Loucy (cell line): ENCODE measurements at regions not wholly inside any gene's neighbourhood (a gene's known extent, or its start where the extent isn't known, plus 50 kb on each side); places are given as distances from the start of the nearest gene placed in this dataset.

Experiments
- H2AFZ ChIP-seq: fragments of 200-600 bp; sonication (generic); 2 replicates; pipeline ENCODE4 v1.6.0; 2016; ENCODE audit warnings: antibody characterized with exemption, mild to moderate bottlenecking, low read length, moderate library complexity
- H3F3A ChIP-seq: fragments of 200-600 bp; 2 replicates; pipeline ENCODE4 v1.6.0; 2016; ENCODE audit warnings: antibody characterized with exemption, low read depth, mild to moderate bottlenecking
- H3K27me3 ChIP-seq: fragments of 200-600 bp; sonication (generic); 2 replicates; pipeline ENCODE4 v1.6.1; 2014; ENCODE audit warnings: low read length, mild to moderate bottlenecking; ENCODE audit not compliant: insufficient read depth, poor library complexity, severe bottlenecking
- H3K36me3 ChIP-seq: fragments of 200-600 bp; sonication (generic); 2 replicates; pipeline ENCODE4 v1.6.1; 2016; ENCODE audit warnings: low read length; ENCODE audit not compliant: insufficient read depth
- H3K4me1 ChIP-seq: fragments of 200-600 bp; sonication (generic); 2 replicates; pipeline ENCODE4 v1.5.1; 2014; ENCODE audit warnings: low read length, mild to moderate bottlenecking; ENCODE audit not compliant: insufficient read depth, poor library complexity, severe bottlenecking
- H3K4me2 ChIP-seq: fragments of 200-600 bp; sonication (generic); 2 replicates; pipeline ENCODE4 v1.6.0; 2014; ENCODE audit warnings: antibody characterized with exemption, low read length, low read depth, mild to moderate bottlenecking; ENCODE audit not compliant: poor library complexity, severe bottlenecking
- H3K4me3 ChIP-seq: fragments of 200-600 bp; sonication (generic); 2 replicates; pipeline ENCODE4 v1.5.1; 2014; ENCODE audit warnings: low read length, mild to moderate bottlenecking, mixed read lengths; ENCODE audit not compliant: poor library complexity, severe bottlenecking
- H3K79me2 ChIP-seq: fragments of 200-600 bp; sonication (generic); 2 replicates; pipeline ENCODE4 v1.6.1; 2014; ENCODE audit warnings: low read length; ENCODE audit not compliant: insufficient read depth
- H3K9ac ChIP-seq: fragments of 200-600 bp; sonication (generic); 2 replicates; pipeline ENCODE4 v1.6.0; 2014; ENCODE audit warnings: mild to moderate bottlenecking, low read depth, low read length, moderate library complexity; ENCODE audit not compliant: poor library complexity, severe bottlenecking
- H3K9me2 ChIP-seq: fragments of 200-600 bp; sonication (generic); replicated peaks from 2 replicates; pipeline ENCODE4 v1.6.1; 2016; ENCODE audit warnings: low read depth, low read length, mixed read lengths
- H3K9me3 ChIP-seq: fragments of 200-600 bp; sonication (generic); 2 replicates; pipeline ENCODE4 v1.6.1; 2014; ENCODE audit warnings: mild to moderate bottlenecking, antibody characterized with exemption, low read length, low read depth; ENCODE audit not compliant: insufficient read depth
- H4K20me1 ChIP-seq: fragments of 200-600 bp; sonication (generic); 2 replicates; pipeline ENCODE4 v1.6.0; 2014; ENCODE audit warnings: antibody characterized with exemption, low read length, mild to moderate bottlenecking; ENCODE audit not compliant: insufficient read depth, poor library complexity, severe bottlenecking
- EZH2phosphoT487 ChIP-seq: fragments of 200-600 bp; IDR thresholded peaks from 2 replicates; pipeline ENCODE4 v1.6.1; 2018; ENCODE audit warnings: antibody characterized with exemption, mild to moderate bottlenecking, moderate library complexity, borderline replicate concordance
- TF ChIP-seq, protein P1 (sequence below): fragments of 200-600 bp; sonication (generic); conservative IDR thresholded peaks from 2 replicates; pipeline ENCODE4 v1.5.1; 2014; ENCODE audit warnings: mild to moderate bottlenecking, antibody characterized with exemption, low read length

- no peak overlapping the region for H3K9ac ChIP-seq
- H3F3A ChIP-seq: no peaks in the 10 kb centered on the region
- no peaks in the 10 kb centered on the region for H4K20me1 ChIP-seq
- no peaks in the 10 kb centered on the region for H3K79me2 ChIP-seq
- no peaks in the 10 kb centered on the region for H3K4me1 ChIP-seq
- no peak overlapping the region for H2AFZ ChIP-seq
- H3K9me2 ChIP-seq: no peaks in the 10 kb centered on the region
- H3K4me3 ChIP-seq: no peak overlapping the region
- no peaks in the 10 kb centered on the region for H3K36me3 ChIP-seq
- H3K9me3 ChIP-seq: no peaks in the 10 kb centered on the region
- H3K27me3 ChIP-seq: no peaks in the 10 kb centered on the region
- H3K4me2 ChIP-seq: no peak overlapping the region
- TF ChIP-seq, protein P1, sequence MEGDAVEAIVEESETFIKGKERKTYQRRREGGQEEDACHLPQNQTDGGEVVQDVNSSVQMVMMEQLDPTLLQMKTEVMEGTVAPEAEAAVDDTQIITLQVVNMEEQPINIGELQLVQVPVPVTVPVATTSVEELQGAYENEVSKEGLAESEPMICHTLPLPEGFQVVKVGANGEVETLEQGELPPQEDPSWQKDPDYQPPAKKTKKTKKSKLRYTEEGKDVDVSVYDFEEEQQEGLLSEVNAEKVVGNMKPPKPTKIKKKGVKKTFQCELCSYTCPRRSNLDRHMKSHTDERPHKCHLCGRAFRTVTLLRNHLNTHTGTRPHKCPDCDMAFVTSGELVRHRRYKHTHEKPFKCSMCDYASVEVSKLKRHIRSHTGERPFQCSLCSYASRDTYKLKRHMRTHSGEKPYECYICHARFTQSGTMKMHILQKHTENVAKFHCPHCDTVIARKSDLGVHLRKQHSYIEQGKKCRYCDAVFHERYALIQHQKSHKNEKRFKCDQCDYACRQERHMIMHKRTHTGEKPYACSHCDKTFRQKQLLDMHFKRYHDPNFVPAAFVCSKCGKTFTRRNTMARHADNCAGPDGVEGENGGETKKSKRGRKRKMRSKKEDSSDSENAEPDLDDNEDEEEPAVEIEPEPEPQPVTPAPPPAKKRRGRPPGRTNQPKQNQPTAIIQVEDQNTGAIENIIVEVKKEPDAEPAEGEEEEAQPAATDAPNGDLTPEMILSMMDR: no peak
- no peak for TF ChIP-seq EZH2phosphoT487
These were observed 51.4 kb upstream of the XIST start for GRCh38 chrX:73903941-73904340.
